C4-2B (cell line): ENCODE measurements at regions not wholly inside any gene's neighbourhood (a gene's known extent, or its start where the extent isn't known, plus 50 kb on each side); places are given as distances from the start of the nearest gene placed in this dataset.
"Not testable (repeated sequence)": the region's sequence is repeated elsewhere in the genome, so short reads cannot be mapped to it uniquely, and the experiment has no call there.

Experiments used
- H3K27ac ChIP-seq: fragments of 450-650 bp; 2 replicates; pipeline ENCODE4 v1.5.1; 2017
- ZFX ChIP-seq: fragments of 450-650 bp; IDR thresholded peaks from 2 replicates; pipeline ENCODE4 v1.6.1; 2017
- TF ChIP-seq, protein P1 (sequence below): fragments of 450-650 bp; conservative IDR thresholded peaks from 2 replicates; pipeline ENCODE4 v1.5.1; 2017; ENCODE audit warnings: mild to moderate bottlenecking

DNA sequence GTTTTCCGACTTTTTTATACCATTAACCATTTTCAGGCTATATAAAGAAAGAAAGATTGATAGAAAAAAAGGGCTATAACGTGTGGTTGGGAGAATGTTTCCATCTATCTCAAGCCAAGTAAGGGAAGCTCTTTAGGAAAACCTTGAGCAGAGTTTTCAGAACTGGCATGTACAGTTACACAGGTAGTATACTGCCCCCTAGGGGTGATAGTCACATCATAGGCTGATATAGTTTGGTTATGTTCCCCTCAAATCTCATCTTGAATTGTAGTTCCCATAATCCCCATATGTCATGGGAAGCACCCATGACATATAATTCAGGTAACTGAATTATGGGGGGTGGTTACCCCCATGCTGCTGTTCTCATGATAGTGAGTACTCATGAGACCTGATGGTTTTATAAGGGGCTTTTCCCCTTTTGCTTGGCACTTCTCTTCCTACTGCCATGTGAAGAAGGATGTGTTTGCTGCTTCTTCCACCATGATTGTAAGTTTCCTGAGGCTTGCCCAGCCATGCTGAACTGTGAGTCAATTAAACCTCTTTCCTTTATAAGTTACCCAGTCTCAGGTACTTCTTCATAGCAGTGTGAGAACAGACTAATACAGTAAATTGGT is 186.8 kb downstream of the TMA16 start:
- TF ChIP-seq ZFX = no peak
- TF ChIP-seq, protein P1, sequence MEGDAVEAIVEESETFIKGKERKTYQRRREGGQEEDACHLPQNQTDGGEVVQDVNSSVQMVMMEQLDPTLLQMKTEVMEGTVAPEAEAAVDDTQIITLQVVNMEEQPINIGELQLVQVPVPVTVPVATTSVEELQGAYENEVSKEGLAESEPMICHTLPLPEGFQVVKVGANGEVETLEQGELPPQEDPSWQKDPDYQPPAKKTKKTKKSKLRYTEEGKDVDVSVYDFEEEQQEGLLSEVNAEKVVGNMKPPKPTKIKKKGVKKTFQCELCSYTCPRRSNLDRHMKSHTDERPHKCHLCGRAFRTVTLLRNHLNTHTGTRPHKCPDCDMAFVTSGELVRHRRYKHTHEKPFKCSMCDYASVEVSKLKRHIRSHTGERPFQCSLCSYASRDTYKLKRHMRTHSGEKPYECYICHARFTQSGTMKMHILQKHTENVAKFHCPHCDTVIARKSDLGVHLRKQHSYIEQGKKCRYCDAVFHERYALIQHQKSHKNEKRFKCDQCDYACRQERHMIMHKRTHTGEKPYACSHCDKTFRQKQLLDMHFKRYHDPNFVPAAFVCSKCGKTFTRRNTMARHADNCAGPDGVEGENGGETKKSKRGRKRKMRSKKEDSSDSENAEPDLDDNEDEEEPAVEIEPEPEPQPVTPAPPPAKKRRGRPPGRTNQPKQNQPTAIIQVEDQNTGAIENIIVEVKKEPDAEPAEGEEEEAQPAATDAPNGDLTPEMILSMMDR = peak; percentile 75
- no peak overlapping the region for H3K27ac ChIP-seq

DNA sequence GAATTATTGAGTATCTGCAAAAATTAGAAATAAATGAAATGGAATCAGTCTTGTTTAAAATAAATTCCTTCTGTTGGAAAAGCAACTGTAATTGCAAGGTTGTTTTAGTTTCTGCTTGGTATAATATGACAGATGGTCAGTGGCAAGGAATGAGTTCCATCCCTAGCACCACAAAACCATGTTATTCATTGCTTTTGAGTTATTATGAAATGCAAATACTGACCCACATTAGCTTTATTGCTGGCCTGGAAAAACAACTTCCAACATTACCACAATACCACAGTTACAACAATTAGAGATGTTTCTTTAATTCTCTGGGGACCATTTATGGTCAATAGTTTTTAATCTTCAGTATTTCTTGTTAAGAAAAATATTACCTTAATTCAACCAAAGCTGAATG is 194.4 kb downstream of the TMA16 start:
- H3K27ac ChIP-seq = no peak overlapping the region
- no peak for TF ChIP-seq ZFX
- TF ChIP-seq, protein P1 = no peak

DNA sequence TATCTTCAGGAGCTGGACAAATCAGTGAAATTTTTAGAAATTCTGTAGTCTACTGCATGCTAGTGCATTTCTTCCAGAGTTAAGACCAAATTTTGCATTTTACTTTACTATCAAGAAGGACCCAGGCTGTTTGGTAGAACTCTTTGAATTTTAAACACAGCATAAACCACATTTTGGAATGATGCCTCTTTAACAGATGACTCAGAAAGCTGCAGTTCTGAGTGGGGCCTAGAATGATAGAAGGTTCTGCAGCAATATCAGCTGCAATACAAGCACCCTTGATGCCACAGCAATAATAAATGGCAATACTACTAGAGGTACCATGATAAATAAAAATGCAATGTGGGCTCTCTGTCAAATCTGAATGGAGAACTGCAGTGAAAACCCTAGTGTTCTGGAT is 198.7 kb downstream of the TMA16 start:
- TF ChIP-seq, protein P1 = no peak
- TF ChIP-seq ZFX = no peak
- H3K27ac ChIP-seq = no peak overlapping the region

DNA sequence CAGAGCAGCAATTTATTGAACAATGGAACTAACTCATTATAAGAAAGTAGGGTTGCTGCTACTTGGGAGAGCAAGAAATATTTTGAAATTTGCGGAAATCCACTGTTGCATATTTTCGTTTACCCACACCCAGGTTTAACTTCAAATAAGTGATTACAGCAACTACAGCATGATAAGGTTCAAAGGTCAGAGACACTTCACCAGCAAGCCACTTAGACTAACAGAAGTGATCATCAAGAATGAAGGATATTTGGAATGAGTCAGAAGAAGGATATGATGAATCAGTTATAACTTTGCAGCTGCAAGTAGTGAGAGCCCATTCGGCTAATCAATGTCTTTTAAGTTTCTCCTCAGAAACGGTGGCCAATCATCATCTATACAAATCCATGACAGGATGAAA is 199.3 kb downstream of the TMA16 start:
- H3K27ac ChIP-seq = no peak overlapping the region
- TF ChIP-seq, protein P1 = no peak
- TF ChIP-seq ZFX = no peak

DNA sequence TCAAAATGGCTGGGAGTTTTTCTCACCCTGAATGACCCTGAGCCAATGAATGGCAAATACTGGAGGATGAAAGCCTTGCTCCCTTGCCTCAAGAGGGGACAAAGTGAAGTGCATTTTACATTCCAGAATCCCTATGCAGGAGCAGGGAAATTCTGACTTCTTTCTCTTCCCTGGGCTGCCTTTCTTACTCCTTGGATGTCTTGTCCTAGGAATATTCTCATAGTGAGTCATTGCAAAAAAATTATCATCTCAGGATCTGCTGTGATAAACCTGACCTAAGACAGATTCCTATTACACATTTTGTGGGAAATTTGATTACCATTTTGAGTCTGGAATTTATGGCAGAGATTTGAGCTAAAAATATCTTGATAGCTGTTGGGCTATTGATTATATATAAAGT is 199.9 kb downstream of the TMA16 start:
- H3K27ac ChIP-seq = no peak overlapping the region
- no peak for TF ChIP-seq ZFX
- TF ChIP-seq, protein P1 = no peak

DNA sequence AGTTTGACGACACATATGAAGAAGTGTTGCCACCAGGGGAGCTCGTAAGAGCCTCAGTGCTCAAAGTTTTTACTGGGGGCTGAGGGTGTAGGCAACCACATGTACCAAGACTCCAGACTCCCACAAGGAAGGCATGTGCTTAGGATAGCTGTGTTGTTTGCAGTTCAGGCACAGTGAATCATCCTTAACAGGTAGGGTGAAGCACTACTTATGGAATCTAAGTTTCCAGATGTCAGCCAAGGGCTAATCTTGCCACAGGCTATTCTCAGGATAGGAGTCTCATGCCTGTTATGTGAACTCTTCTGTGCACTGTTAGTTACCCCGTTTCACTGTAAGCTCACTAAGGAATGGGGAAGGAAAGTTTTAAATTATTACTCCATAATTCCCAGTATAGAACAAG is 202.6 kb downstream of the TMA16 start:
- no peak overlapping the region for H3K27ac ChIP-seq
- TF ChIP-seq, protein P1 = no peak

DNA sequence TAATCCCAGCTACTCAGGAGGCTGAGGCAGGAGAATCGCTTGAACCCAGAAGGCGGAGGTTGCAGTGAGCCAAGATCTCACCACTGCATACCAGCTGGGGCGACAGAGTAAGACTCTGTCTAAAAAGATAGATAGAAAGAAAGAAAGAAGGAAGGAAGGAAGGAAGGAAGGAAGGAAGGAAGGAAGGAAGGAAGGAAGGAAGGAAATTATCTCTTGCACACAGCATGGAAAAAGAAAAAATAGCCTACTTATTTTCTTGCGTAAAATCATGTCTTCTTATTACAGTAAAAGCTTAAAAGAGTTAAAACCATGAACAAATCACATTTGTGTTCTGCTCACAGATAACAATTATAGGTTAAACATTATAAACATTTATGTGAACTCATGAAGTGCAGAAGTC is 205.9 kb downstream of the TMA16 start:
- H3K27ac ChIP-seq = not testable (repeated sequence)

DNA sequence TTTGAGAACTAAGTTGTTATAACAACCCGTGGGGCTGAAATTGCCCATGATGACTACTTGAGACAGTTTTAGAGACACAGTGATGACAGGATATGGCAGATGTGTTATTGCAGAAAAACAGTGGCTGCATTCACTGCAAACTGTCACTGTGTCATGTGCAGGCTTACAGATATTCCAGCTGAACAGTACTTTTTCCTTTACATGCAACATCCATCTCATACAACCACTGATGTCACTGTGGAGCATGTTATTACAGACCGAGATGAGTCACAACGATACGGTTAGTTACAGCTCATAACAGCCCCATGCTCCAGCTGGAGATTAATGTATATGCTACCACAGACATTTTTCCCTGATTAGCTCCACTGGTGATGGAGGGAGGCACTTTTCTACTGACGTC is 207.4 kb downstream of the TMA16 start:
- no peak overlapping the region for H3K27ac ChIP-seq
- no peak for TF ChIP-seq ZFX
- TF ChIP-seq, protein P1 = no peak
